ENCODE measurements at regions not wholly inside any gene's neighbourhood (a gene's known extent, or its start where the extent isn't known, plus 50 kb on each side); places are given as distances from the start of the nearest gene placed in this dataset.

DNA sequence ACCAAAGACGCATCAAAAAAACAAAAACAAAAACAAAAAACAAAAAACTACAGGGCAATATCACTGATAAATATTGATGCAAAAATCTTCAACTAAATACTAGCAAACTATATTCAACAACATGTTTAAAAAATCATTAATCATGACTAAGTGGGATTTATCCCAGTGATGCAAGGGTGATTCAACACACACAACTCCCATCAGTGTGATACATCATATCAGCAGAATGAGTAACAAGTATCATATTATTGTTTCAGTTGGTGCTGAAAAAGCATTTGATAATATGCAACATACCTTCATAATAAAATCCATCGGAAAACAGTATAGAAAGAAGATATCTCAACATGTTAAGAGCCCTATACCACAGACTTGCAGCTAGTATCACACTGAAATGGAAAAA lies 953.0 kb downstream of the AMY1C start:
- no peak for DNase-seq (ENCODE audit: low read depth)

DNA sequence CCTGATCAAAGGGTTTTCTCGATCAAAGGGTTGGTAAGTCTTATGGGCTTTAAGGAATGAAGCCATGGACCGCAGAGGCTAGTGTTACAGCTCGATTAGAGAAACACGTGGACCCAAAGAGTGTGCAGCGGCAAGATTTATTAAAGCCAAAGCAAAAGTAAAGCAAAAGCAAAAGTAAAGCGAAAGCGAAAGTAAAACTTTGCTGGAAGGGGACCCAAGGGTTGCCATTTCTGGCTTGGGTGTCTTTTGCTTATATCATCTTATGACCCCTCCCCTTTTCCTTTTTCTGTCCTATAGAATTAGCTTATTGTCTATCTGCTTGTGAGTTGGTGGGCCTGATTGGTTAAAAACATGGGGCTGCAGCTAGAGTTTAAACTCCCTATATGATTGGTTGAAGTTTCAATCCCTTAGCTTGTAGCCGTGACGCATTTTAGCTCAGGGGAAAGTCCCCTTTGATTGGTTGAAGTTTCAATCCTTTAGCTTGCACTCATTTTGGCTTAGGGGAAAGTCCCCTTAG lies 957.0 kb downstream of the AMY1C start:
- no peak for DNase-seq (ENCODE audit: low read depth)

DNA sequence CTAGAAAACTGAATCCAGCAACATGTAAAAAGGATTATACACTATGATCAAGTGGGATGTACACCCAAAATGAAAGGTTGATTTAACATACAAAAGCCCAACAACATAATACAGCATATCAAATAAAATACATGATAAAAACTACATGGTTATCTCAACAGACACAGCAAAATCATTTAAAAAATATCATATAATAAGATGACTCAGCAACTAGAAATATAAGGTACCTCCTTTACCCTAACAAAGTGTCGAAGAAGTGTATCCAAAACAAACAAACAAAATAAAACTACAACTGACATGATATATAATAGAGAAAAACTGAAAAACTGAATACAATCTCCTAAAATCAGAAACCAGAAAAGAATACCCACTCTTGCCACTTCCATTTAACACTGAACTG lies 969.1 kb downstream of the AMY1C start:
- DNase-seq (ENCODE audit: low read depth): no peak

DNA sequence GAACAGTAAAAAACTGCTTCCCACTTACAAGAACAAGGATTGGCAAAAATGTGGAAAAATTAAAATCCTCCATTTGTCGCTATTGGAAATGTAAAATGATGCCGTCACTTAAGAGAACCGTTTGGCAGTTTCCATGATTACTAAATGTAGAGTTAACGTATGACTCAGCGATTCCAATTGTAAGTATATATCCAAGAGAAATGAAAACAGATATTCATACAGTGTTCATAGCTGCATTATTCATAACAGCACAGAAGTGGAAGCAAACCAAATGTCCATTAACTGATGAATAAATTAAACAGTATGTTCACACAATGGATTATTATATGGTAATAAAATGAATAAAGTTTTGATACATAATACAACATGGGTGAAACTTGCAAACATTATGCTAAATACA lies 971.0 kb downstream of the AMY1C start:
- no peak for DNase-seq (ENCODE audit: low read depth)

DNA sequence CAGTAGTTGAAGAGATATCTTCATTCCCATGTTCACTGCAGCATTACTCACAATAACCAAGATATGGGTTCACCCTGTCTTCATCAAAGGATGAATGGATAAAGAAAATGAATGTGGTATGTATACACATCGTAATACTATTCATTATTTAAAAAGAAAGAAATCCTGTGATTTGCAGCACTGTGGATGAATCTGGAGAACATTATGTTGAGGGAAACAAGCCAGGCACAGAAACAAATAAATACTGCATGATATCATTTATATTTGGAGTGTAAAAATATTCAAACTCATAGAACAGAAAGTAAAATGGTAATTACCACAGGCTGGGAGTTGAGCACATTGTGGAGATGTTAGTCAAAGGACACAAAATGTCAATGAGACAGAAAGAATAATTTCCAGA lies 977.2 kb downstream of the AMY1C start:
- no peak for DNase-seq (ENCODE audit: low read depth)

DNA sequence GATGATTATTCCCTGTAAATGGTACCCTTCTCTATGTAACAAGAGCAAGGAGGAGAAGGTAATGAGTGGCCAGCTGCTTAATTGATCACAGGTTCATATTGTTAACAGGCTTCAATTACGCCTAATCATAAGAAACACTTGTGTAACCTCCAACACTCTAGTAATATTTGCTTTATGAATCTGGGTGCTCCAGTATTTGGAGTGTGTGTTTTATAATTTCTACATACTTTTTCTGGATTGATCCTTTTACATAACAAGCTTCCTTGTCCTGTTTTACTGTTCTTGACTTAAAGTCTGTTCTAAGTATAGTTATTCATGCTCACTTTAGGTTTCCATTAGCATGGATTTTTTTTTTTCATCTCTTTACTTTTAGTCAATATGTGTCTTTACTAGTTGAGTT lies 984.2 kb downstream of the AMY1C start:
- no peak for DNase-seq (ENCODE audit: low read depth)

DNA sequence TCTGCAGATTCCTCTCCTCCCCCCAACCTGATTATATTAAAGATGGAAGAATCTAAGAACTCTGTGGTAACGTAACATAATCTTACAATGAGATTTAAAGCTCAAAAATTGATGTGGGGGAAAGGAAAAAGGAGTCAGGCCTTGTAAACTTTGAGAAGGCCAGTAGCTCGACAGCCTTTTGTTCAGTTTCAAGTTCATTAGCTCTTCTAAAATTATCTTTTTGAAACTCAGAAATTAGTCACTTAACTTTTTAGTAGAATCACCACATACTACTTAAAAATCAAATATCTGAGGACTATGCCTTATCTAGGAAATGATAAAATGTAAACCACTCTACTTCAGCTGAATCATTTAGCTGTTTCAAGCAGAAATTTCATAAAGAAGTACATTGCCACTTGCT lies 996.2 kb downstream of the AMY1C start:
- no peak for DNase-seq (ENCODE audit: low read depth)

DNA sequence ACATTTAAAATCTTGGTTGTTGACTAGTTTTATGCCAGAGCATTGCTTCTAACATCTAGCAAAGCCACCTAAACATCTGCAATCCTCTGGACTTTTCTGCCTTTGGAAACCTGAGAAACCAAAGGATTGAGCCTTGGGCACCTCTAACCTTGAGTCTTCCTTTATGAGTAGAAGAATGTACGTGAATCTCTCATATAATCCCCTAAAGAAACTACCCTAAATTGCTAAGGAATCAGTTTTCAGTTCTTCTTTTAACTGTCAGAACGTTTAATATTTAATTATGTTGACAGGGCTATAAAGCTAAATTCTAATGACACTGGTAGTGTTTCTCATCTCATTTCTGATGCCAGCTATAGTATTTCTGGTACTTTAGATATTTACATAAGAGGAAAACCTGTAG lies 997.3 kb downstream of the AMY1C start:
- no peak for DNase-seq (ENCODE audit: low read depth)

GRCh38 chr1:104760017-104760416 lies 1010.3 kb downstream of the AMY1C start:
- no peak for DNase-seq (ENCODE audit: low read depth)

- no peak for DNase-seq (ENCODE audit: low read depth)
Measured at GRCh38 chr1:104761961-104762570, 1012.4 kb downstream of the AMY1C start.

- DNase-seq (ENCODE audit: low read depth): no peak
Measured at GRCh38 chr1:104765085-104765484, 1015.4 kb downstream of the AMY1C start.

GRCh38 chr1:104768466-104768865 lies 1018.8 kb downstream of the AMY1C start:
- no peak for DNase-seq (ENCODE audit: low read depth)

DNA sequence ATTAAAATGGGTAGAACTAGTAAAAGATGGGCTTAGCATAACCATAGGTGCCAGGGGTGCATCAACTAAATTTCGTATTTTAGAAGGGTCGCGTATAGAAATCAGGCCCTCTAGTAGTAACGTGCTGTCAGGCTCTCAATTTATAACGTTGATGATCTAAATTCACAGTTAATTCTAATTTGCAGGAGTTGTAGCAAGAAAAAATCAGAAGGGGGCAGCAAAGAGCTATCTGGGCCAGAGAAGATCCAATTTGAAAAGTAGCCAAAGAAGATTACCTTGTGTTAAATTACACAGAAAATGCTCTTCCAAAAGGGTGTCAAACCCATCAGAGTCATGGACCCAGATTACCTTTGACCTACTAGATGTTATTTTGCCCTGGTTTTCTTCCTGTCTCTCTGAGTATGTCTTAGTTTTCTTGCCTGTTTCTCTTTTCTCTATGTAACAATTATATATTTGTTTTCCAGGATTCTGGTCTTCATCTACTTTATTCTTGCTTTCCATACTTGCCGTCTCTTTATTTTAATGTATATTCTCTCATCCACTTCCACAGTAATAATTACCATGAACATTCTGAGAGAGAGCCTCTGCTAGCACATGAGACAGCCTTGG lies 1030.9 kb downstream of the AMY1C start:
- DNase-seq (ENCODE audit: low read depth): no peak

DNA sequence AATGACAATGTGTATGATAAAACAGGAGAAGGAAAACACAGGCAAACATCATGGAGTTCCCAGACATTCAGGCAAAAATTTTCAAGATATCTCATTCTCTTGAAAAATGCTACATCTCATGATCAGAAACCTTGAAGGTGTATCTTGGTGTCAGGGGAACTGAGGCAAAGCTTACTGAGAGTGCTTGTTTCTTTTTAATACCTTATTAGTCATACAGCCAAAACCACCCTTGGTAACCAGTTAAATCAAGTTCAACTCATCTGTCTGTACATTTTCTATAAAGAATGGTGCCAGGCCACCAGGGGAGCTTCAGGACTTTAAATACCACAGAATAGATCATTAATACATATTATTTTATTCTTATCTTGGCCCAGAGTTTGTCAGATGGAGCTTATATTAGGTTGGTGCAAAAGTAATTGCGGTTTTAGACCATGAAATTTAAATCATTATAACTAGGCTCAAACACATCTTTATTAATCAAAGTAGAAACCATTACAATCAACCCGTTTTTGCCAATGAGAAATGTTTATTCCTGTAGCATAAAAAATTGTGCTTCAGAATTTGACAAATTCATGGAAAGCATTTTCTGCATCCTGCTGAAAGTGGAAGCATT lies 1036.0 kb downstream of the AMY1C start:
- no peak for DNase-seq (ENCODE audit: low read depth)

- DNase-seq (ENCODE audit: low read depth): no peak
Measured at GRCh38 chr1:104787866-104788510, 1038.3 kb downstream of the AMY1C start.

GRCh38 chr1:104791030-104791429 lies 1041.3 kb downstream of the AMY1C start:
- no peak for DNase-seq (ENCODE audit: low read depth)

DNA sequence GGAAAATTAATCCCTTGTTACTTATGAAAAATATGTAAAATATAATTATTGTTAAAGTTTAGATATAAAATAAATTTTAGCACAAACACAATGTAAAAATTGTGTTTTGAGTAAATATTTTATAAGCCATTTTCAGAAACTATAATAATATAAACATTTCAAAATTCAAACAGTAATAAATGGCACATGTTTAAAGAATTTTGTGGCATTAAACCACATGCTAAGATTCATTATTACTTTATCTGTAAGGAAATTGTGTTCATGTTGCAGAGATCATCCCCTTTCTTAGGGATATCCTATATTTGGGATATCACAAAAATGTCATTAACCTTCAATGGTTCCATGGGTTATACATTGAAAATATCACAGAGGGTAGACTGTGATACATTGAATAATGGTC lies 1044.3 kb downstream of the AMY1C start:
- no peak for DNase-seq (ENCODE audit: low read depth)

- no peak for DNase-seq (ENCODE audit: low read depth)
Measured at GRCh38 chr1:104795931-104796330, 1046.2 kb downstream of the AMY1C start.

- no peak for DNase-seq (ENCODE audit: low read depth)
Measured at GRCh38 chr1:104797982-104798381, 1048.3 kb downstream of the AMY1C start.

DNA sequence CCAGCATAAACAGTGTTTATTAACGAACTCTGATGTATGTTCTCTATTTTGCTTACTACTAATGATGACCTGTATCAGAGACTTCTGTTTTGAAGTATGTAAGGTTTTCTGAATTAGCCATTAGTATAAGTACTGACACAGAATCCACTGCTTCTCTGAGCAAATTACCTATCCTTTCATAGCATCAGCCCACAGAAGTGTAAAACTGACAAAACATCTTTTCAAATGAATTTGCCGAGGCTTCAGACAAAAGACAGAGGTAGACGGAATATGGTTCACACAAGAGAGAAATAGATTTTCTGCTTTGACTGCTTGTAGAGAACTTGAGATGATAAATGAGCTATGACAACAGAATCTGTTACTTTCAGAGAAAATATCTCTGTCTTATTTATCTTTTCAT lies 1051.6 kb downstream of the AMY1C start:
- DNase-seq (ENCODE audit: low read depth): no peak

GRCh38 chr1:104804147-104804546 lies 1054.4 kb downstream of the AMY1C start:
- no peak for DNase-seq (ENCODE audit: low read depth)

- peak; percentile 6 for DNase-seq (ENCODE audit: low read depth)
Measured at GRCh38 chr1:104807590-104807989, 1057.9 kb downstream of the AMY1C start.

DNA sequence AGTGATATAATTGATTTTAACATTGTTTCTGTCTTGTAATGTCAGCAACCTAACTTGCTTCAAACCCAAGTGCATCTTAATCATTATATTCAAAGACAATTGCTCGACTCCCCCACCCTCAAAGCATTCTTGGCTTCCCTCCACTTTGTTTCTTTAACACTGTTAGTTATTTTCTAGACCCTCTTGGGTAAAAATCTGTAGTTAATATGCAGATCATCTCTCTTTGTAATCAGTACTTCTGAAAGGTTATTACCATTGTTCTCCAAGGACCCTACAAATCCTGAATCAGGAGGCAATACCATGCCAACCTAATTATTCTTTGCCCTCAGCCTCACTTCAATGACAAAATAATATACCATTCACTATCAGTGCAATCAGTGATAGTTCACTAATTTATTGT lies 1075.7 kb downstream of the AMY1C start:
- DNase-seq (ENCODE audit: low read depth): no peak

Data from non-pigmented ciliary epithelial cell (primary cell).